NCI-H2107 treated with DMSO at 0.1 percent for 48 hours (cell line): ENCODE measurements at regions not wholly inside any gene's neighbourhood (a gene's known extent, or its start where the extent isn't known, plus 50 kb on each side); places are given as distances from the start of the nearest gene placed in this dataset.
A peak's percentile ranks its signal among the peaks of the same experiment; 100 is the strongest.

Experiments used
- DNase-seq: peaks from one replicate; lab custom pipeline; 2025; ENCODE audit not compliant: unreplicated experiment; lab: John Stamatoyannopoulos, UW

GRCh38 chr1:115893545-115893944 lies 52.6 kb upstream of the NHLH2 start:
- no peak for DNase-seq

- DNase-seq = no peak
Measured at GRCh38 chr1:115898020-115898419, 57.1 kb upstream of the NHLH2 start.

GRCh38 chr1:115900856-115901255 lies 59.9 kb upstream of the NHLH2 start:
- no peak for DNase-seq

GRCh38 chr1:115906627-115907026 lies 65.7 kb upstream of the NHLH2 start:
- DNase-seq = no peak

- DNase-seq = no peak
Measured at GRCh38 chr1:115907092-115907491, 66.2 kb upstream of the NHLH2 start.

- no peak for DNase-seq
Measured at GRCh38 chr1:115908565-115909274, 67.6 kb upstream of the SLC22A15 start.

GRCh38 chr1:115910231-115910630 lies 66.1 kb upstream of the SLC22A15 start:
- peak; percentile 17 for DNase-seq

GRCh38 chr1:115911294-115911693 lies 65.0 kb upstream of the SLC22A15 start:
- no peak for DNase-seq

- no peak for DNase-seq
Measured at GRCh38 chr1:115912116-115912515, 64.2 kb upstream of the SLC22A15 start.

GRCh38 chr1:115922801-115923200 lies 53.5 kb upstream of the SLC22A15 start:
- no peak for DNase-seq

GRCh38 chr1:115924770-115925169 lies 51.5 kb upstream of the SLC22A15 start:
- no peak for DNase-seq

GRCh38 chr1:115925467-115925866 lies 50.8 kb upstream of the SLC22A15 start:
- no peak for DNase-seq
